SU-DHL-6 (cell line): ENCODE measurements at regions not wholly inside any gene's neighbourhood (a gene's known extent, or its start where the extent isn't known, plus 50 kb on each side); places are given as distances from the start of the nearest gene placed in this dataset.

Experiments used
- H2AFZ ChIP-seq: fragments of 200-600 bp; sonication (generic); 2 replicates; pipeline ENCODE4 v1.6.1; 2014; ENCODE audit warnings: low read depth, mild to moderate bottlenecking, moderate library complexity, mixed read lengths, antibody characterized with exemption, low read length; ENCODE audit not compliant: severe bottlenecking
- H3F3A ChIP-seq: fragments of 200-600 bp; shearing (Covaris generic); 2 replicates; pipeline ENCODE4 v1.6.0; 2016; ENCODE audit warnings: antibody characterized with exemption, mild to moderate bottlenecking; ENCODE audit not compliant: insufficient read depth
- H3K27ac ChIP-seq: fragments of 200-600 bp; sonication (generic); 2 replicates; pipeline ENCODE4 v1.5.1; 2016; ENCODE audit warnings: low read depth, mild to moderate bottlenecking, low read length, moderate library complexity, mixed read lengths
- H3K27me3 ChIP-seq: fragments of 200-600 bp; sonication (generic), shearing (Covaris generic); 2 replicates; pipeline ENCODE4 v1.6.0; 2014; ENCODE audit warnings: mild to moderate bottlenecking, low read length
- H3K36me3 ChIP-seq: fragments of 200-600 bp; sonication (generic); 2 replicates; pipeline ENCODE4 v1.6.1; 2014; ENCODE audit warnings: mild to moderate bottlenecking, low read length, mixed read lengths
- H3K4me2 ChIP-seq: fragments of 300-600, 200-600 bp; shearing (Covaris generic), sonication (generic); 2 replicates; pipeline ENCODE4 v1.6.0; 2014; ENCODE audit warnings: low read length, low read depth, mild to moderate bottlenecking; ENCODE audit not compliant: poor library complexity, severe bottlenecking
- H3K4me3 ChIP-seq: fragments of 200-600 bp; sonication (generic); 2 replicates; pipeline ENCODE4 v1.5.1; 2014; ENCODE audit warnings: antibody characterized with exemption, low read length, mild to moderate bottlenecking, mixed read lengths; ENCODE audit not compliant: insufficient read depth, poor library complexity, severe bottlenecking
- H3K79me2 ChIP-seq: fragments of 200-600 bp; sonication (generic); 2 replicates; pipeline ENCODE4 v1.6.1; 2014; ENCODE audit warnings: mild to moderate bottlenecking, low read length, moderate library complexity; ENCODE audit not compliant: insufficient read depth
- H3K9ac ChIP-seq: fragments of 200-600 bp; sonication (generic); 2 replicates; pipeline ENCODE4 v1.7.0; 2014; ENCODE audit warnings: mild to moderate bottlenecking, low read length
- H3K9me2 ChIP-seq: fragments of 200-600 bp; sonication (generic); replicated peaks from 2 replicates; pipeline ENCODE4 v1.6.1; 2014; ENCODE audit warnings: low read length; ENCODE audit not compliant: insufficient read depth
- H3K9me3 ChIP-seq: fragments of 200-600 bp; sonication (generic); 2 replicates; pipeline ENCODE4 v1.6.1; 2014; ENCODE audit warnings: low read length, mixed read lengths; ENCODE audit not compliant: insufficient read depth
- H4K20me1 ChIP-seq: fragments of 200-600 bp; sonication (generic); 2 replicates; pipeline ENCODE4 v1.6.1; 2014; ENCODE audit warnings: low read depth, mild to moderate bottlenecking, antibody characterized with exemption, low read length, moderate library complexity, mixed read lengths
- CTCF ChIP-seq: fragments of 200-600 bp; sonication (generic); IDR thresholded peaks from one replicate; pipeline ENCODE4 v1.5.1; 2017; ENCODE audit warnings: antibody characterized with exemption, mild to moderate bottlenecking, low read length, moderate library complexity; ENCODE audit not compliant: insufficient read depth, poor library complexity, severe bottlenecking
- EZH2phosphoT487 ChIP-seq: fragments of 200-600 bp; sonication (generic), shearing (Covaris generic); conservative IDR thresholded peaks from 2 replicates; pipeline ENCODE4 v1.6.1; 2018; ENCODE audit warnings: mild to moderate bottlenecking, antibody characterized with exemption, low read length, moderate library complexity, mixed read lengths

GRCh38 chr6:156579564-156579963 lies 197.6 kb upstream of the ARID1B start:
- no peak overlapping the region for H3K4me2 ChIP-seq
- no peaks in the 10 kb centered on the region for H3K9me2 ChIP-seq
- TF ChIP-seq EZH2phosphoT487 (no peak), CTCF (no peak)
- H3F3A ChIP-seq, result no peaks in the 10 kb centered on the region
- no peak overlapping the region for H3K4me3 ChIP-seq
- no peaks in the 10 kb centered on the region for H3K27me3 ChIP-seq
- H3K9me3 ChIP-seq, result peaks cover 25% of the 10 kb centered on the region; the same call in 1 of the 2 replicates
- no peaks in the 10 kb centered on the region for H3K36me3 ChIP-seq
- H4K20me1 ChIP-seq, result no peaks in the 10 kb centered on the region
- no peak overlapping the region for H3K9ac ChIP-seq
- H2AFZ ChIP-seq, result no peak overlapping the region
- no peaks in the 10 kb centered on the region for H3K79me2 ChIP-seq
- H3K27ac ChIP-seq, result no peak overlapping the region

DNA sequence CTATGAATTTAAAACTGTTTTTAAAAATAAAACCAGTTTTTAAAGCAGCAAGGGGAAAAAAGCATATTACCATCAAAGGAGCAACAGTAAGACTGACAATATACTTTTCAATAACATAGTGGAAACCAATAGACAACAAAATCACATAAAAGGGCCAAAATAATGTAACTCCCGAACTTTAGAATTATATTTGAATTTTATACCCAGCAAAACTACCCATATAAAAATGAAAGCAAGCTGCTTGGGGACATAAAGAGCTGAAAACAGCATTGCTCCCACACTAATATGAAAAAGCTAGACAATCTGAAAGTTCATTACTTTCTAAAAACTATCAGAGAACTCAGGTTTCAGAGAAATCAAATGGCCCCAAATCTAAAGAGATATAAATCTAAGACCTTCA lies 199.4 kb upstream of the ARID1B start:
- Histone ChIP-seq H3K79me2 (no peaks in the 10 kb centered on the region), H3K4me3 (peak overlapping the region; percentile 15), H3K27me3 (no peaks in the 10 kb centered on the region), H3K4me2 (no peak overlapping the region), H3K27ac (no peak overlapping the region), H4K20me1 (no peaks in the 10 kb centered on the region), H3K36me3 (no peaks in the 10 kb centered on the region), H2AFZ (no peak overlapping the region), H3K9me2 (no peaks in the 10 kb centered on the region), H3K9ac (no peak overlapping the region), H3K9me3 (peaks cover 25% of the 10 kb centered on the region; the same call in 1 of the 2 replicates), H3F3A (no peaks in the 10 kb centered on the region)
- TF ChIP-seq EZH2phosphoT487, result no peak
- no peak for TF ChIP-seq CTCF

GRCh38 chr6:156575361-156575760 lies 201.8 kb upstream of the ARID1B start:
- Histone ChIP-seq H3K27me3 (no peaks in the 10 kb centered on the region), H3F3A (no peaks in the 10 kb centered on the region), H3K9ac (no peak overlapping the region), H3K4me2 (no peak overlapping the region), H4K20me1 (no peaks in the 10 kb centered on the region), H3K79me2 (no peaks in the 10 kb centered on the region), H3K9me2 (no peaks in the 10 kb centered on the region), H3K27ac (no peak overlapping the region), H3K4me3 (no peak overlapping the region), H3K9me3 (peaks cover 25% of the 10 kb centered on the region; the same call in 1 of the 2 replicates), H3K36me3 (no peaks in the 10 kb centered on the region), H2AFZ (no peak overlapping the region)
- no peak for TF ChIP-seq EZH2phosphoT487
- no peak for TF ChIP-seq CTCF
